ENCODE measurements at regions not wholly inside any gene's neighbourhood (a gene's known extent, or its start where the extent isn't known, plus 50 kb on each side); places are given as distances from the start of the nearest gene placed in this dataset.
"Not testable (repeated sequence)": the region's sequence is repeated elsewhere in the genome, so short reads cannot be mapped to it uniquely, and the experiment has no call there.

- DNase-seq, result no peak
Measured at GRCh38 chr5:152529440-152529839, 124.4 kb upstream of the NMUR2 start.

GRCh38 chr5:152532714-152533113 lies 127.6 kb upstream of the NMUR2 start:
- no peak for DNase-seq

DNA sequence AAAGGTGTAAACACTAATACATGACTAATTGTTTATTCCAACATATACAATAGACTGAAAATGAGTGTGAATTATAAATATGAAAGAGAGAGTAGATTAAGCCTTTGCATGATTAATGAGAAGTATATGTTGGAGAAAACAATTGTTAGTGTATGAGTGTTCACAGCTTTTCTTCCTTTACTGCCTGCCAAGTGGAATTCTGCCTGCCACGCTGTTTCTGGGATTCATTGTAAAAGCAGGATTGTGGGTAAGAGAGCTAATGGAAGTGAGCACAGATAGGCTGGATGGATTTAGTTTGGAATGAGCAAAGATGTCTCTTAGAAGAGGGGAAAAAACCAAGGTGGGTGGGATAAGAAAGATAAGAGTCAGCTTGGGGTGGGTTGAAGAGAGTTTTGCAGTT lies 129.6 kb upstream of the NMUR2 start:
- no peak for DNase-seq

- DNase-seq, result no peak
Measured at GRCh38 chr5:152542741-152543140, 137.7 kb upstream of the NMUR2 start.

DNA sequence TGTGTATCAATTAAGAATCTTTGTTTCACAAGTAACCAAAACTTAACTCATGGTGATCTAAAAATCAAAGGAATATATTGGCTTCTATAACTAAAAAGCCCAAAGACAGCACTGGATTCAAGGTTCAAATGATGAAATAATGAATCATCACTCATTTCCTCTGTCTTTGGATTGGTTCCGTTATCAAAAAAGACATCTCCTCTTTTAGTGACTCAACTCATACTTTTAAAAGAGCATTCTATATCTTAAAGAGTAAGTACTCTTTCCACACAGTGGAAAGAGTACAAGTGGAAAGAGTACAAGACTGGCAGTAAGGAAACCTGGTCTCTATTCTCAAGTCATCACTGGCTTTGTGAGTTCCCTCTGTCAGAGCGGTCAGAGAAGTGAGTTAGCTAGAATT lies 141.4 kb upstream of the NMUR2 start:
- no peak for DNase-seq

GRCh38 chr5:152547202-152547601 lies 142.1 kb upstream of the NMUR2 start:
- DNase-seq, result no peak

- no peak for DNase-seq
Measured at GRCh38 chr5:152549709-152550108, 144.6 kb upstream of the NMUR2 start.

GRCh38 chr5:152551061-152551460 lies 146.0 kb upstream of the NMUR2 start:
- no peak for DNase-seq

DNA sequence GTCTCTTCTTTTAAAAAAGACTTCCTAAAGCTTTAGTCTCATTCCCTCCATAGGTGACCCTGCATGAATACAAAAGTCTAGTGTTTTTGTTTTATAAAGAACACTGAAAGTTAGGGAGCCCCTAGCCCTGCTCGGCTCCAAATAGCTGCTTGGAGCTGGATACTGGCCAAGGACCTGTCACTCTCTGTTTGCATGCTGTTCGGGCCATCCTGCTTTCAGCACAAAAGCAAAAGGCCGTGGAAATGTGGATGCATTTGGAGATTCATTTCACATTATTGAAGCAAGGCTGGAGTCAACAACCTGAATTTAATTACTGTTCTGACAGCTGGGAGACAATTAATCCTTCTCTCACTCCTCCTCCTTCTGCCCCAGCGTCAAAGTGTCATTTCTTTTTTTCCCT lies 151.7 kb upstream of the NMUR2 start:
- no peak for DNase-seq

DNA sequence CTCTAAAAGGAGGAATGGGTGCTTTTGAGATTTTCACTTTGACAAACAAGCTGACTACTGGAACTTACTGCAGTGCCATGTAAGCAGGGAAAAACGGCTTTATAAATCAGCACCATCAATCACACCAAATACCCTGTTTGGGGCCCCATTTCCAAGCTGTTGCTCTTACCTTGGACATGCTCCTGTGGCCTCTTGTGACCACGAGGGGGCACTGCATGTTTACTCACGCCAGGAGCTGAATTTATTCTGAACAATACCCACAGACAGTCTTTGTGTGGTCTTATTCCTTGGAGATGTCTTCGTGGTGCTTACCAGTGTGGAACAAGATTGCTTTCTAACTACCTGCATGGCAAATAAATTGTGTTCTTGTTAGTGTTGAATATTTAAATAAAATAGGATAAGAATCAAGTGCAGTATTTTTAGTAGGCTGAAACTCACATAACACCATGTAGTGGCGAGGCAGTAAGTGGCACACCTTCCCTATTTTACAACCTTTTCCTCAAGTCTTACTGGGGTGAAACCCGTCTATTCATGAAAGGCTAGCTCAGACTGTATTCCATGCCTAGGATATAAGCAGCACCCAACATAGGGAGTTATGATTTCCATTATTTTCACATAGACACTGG lies 155.5 kb upstream of the NMUR2 start:
- DNase-seq, result peak; percentile 8

DNA sequence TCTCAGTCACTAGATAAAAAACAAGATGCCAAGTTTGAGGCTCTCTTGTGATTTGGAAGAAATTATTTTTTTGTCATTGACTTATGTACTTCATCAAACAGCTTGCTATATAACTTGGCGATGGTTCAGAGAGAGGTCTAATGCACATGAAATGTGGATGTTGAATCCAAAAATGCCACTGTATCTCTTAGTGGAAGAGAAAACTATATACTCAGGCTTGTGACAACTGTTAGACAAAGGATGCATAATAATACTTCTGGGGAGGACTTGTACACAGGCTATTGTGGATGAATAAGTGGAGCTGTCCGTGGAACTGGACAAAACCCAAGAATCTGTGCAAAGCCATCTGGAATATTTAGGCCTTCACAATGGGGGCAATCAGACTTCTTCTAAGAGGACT lies 162.9 kb upstream of the NMUR2 start:
- DNase-seq, result no peak

DNA sequence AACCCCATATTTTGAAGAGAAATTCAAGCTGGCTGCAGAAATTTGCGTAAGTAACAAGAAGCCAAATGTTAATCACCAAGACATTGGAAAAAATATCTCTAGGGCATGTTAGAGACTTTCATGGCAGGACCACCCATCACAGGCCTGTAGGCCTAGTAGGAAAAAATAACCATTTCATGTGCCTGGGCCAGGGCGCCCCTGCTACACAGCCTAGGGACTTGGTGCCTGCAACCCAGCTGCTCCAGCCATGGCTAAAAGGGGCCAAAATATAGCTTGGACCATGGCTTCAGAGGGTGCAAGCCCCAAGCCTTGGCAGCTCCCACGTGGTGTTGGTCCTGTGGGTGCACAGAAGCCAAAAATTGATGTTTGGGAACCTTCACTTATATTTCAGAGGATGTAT lies 167.7 kb upstream of the NMUR2 start:
- no peak for DNase-seq

DNA sequence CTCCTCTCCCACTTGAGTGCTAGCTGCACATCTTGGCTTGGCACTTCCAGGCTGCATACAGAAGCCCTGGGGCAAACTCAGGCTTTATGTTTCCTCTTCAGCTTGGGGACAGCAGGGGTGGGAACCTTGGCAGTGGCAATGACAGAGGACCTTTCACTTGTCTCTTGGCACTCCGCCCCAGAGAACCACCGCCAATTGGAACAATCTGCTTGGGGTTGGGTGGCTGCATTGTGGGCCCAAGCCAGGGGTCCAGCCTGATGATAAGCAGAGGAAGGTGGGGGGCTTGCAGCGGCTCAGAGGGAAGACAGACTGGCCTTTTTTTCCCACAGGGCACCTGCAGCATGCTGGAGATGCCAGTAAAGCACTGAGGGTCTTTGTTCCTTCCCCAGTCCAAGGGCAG lies 179.0 kb upstream of the NMUR2 start:
- DNase-seq, result no peak

DNA sequence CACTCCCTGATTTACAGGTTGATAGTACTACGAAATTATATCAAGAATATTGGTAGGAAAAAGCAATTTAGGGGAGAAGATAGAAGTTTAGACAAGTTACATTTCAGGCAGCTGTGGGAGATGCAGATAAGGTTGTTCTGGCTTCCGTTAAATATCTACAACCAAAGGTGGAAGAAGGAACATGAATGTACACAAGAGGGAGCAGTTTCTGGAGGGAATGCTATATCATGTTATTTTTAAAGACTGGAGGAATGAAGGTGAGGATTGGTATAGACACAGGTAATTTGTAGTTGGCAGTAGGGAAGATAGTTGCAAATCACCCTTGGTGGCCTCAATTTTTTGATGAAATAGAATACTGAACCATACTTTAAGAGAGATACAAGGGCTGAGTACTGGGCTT lies 187.3 kb upstream of the NMUR2 start:
- DNase-seq, result no peak

- no peak for DNase-seq
Measured at GRCh38 chr5:152593388-152593787, 188.3 kb upstream of the NMUR2 start.

DNA sequence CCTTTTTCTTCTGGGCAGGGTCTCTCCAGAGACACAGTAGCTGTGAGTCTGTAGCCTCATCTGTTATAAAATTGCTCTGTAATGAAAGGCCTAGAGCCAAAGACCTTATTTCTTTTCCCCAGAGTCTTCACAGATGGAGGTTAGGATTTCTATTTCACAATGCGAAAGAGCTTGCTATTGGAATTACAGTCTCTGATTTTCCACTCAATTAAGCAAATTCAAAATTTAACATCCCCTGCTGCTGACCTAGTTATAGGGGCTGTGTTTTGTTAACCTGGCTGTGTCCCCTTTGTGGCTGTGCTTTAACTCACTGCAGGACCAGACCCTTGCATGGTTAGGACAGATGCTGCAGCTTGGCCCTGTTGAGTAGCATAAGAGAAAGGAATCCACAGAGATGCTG lies 190.3 kb upstream of the NMUR2 start:
- DNase-seq, result no peak

DNA sequence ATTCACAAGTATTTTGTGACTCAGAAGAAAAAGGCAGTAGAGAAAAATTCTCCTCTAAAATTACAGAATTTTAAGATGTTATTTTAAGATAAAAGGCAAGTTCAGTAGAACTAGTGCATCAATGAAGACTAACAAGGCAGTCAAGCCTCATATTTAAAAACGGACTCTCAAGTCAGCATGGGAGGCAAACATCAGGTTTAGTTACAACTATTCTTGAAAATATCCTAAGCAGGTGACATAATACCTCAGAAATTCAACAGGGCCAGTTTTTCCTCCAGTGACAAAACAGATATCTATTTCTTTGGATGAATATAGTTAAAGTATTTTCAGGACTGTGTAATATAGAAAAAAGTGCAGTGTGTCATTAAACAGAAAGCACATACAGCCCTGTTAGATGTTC lies 194.0 kb upstream of the NMUR2 start:
- no peak for DNase-seq

- no peak for DNase-seq
Measured at GRCh38 chr5:152601806-152602732, 197.0 kb upstream of the NMUR2 start.

DNA sequence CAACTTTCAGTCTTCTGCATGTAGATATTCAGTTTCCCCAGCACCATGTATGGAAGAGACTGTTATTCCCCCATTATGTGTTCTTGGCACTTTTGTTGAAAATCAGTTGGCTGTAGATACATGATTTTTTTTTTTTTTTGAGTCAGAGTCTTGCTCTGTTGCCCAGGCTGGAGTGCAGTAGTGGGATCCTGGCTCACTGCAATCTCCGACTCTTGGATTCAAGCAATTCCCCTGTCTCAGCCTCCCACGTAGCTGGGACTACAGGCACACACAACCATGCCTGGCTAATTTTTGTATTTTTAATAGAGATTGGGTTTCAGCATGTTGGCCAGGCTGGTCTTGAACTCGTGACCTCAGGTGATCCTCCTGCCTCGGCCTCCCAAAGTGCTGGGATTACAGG lies 201.0 kb upstream of the NMUR2 start:
- not testable (repeated sequence) for DNase-seq

DNA sequence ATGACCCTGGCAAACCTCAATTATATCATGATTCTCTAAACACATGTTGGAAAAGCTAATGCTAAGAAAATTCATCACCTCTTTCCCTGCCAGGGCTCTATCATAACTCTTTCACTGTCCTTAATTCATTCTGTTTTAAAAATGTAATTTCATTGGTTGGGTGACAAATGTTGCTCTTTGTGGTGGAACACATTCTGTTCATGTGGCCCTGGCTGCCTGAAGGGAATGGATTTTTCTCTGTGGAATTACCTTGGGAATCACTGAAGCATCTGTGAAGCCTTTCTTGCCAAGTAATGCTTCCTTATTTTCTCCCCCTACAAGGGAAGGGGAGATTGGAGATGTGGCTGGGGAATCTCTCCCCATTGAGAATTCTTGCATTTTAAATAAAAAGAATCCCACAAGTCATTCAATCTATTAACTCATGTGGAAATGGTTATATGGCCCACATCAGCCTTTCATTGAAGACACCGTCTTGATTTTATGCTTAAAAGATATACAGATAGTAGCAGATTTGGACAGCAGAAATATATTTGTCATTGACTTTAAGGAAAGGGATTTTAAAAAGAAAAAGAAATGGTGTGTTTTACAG lies 201.8 kb upstream of the NMUR2 start:
- no peak for DNase-seq

GRCh38 chr5:152607401-152608160 lies 202.5 kb upstream of the NMUR2 start:
- no peak for DNase-seq

DNA sequence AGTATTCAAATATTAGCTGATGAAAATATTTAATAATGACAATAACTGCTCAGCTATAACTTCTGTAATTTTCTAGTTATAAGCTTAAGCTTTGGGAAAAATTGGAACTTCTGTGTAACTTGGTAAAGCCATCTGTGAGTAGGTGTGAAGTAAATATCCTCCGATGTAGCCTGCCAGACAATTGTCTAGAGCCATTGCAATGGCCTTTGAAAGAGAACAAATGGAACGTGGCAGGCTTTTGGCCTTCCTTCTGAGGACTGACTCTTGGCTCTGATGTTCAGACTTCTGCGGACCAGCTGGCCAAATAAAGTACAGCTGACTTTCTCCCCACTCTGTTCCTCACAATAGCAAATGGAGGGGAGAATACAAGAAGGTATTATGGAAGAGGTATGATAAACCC lies 203.4 kb upstream of the NMUR2 start:
- no peak for DNase-seq

DNA sequence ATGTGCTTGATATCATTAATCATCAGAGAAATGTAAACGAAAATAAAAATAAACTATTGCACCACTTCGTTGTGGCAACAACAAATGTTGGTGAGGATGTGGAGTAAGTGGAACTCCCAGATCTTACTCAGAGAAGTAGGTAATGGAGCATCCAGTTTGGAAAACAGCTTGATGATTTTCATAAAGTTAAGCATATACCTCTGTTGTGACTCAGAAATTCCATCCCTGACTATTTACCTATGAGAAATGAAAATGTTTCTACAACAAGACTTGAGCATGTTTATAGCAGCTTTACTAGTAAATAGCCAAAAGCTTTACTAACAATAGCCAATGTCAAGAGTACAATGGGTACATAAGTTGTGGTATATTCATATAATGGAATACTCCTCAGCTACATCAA lies 214.7 kb upstream of the NMUR2 start:
- no peak for DNase-seq

All from CD4-positive, alpha-beta T cell treated with Interleukin-6 for 4 hours (primary cell).